HL-60 (cell line): ENCODE measurements at regions not wholly inside any gene's neighbourhood (a gene's known extent, or its start where the extent isn't known, plus 50 kb on each side); places are given as distances from the start of the nearest gene placed in this dataset.

Source experiments
- DNase-seq, 2 experiments: peaks; one replicate each; pipeline ENCODE4 v3.0.0-alpha.2; 2010 to 2020; ENCODE audit warnings: low read depth in 1 of 2, low spot score in 1 of 2
- H3K27ac ChIP-seq: fragments of 250-450 bp; sonication (Bioruptor Pico); replicated peaks from 2 replicates; pipeline ENCODE4 v1.5.1; 2020; ENCODE audit warnings: mild to moderate bottlenecking, moderate library complexity
- H3K27me3 ChIP-seq: fragments of 250-450 bp; sonication (Bioruptor Pico); 2 replicates; pipeline ENCODE4 v1.5.1; 2021; ENCODE audit warnings: mild to moderate bottlenecking, moderate library complexity; ENCODE audit not compliant: insufficient read depth, poor library complexity, severe bottlenecking
- H3K4me3 ChIP-seq: replicated peaks from 2 replicates; pipeline ENCODE4 v1.5.1; 2011; ENCODE audit warnings: mild to moderate bottlenecking, control low read depth, low read length; ENCODE audit not compliant: insufficient read depth
- CTCF ChIP-seq: IDR thresholded peaks from one replicate; pipeline ENCODE4 v1.5.1; 2011; ENCODE audit warnings: low read length, control low read depth, inconsistent platforms; ENCODE audit not compliant: insufficient read depth
- GABPA ChIP-seq: IDR thresholded peaks from 2 replicates; pipeline ENCODE4 v1.6.1; 2012; ENCODE audit warnings: low read depth
- POLR2AphosphoS5 ChIP-seq: IDR thresholded peaks from 2 replicates; pipeline ENCODE4 v1.6.1; 2012; ENCODE audit warnings: low read depth
- REST ChIP-seq: IDR thresholded peaks from 2 replicates; pipeline ENCODE4 v1.6.1; 2012; ENCODE audit warnings: low read depth; ENCODE audit not compliant: insufficient replicate concordance
- SPI1 ChIP-seq: IDR thresholded peaks from 2 replicates; pipeline ENCODE4 v1.6.1; 2012; ENCODE audit warnings: low read depth, mild to moderate bottlenecking, borderline replicate concordance

GRCh38 chr5:61732369-61732768 lies 400.3 kb downstream of the ZSWIM6 start:
- TF ChIP-seq POLR2AphosphoS5 = no peak
- no peak for TF ChIP-seq GABPA
- Histone ChIP-seq H3K4me3 (no peak overlapping the region), H3K27me3 (no peaks in the 10 kb centered on the region), H3K27ac (no peak overlapping the region)
- DNase-seq = no peak

- H3K27me3 ChIP-seq = no peaks in the 10 kb centered on the region
Measured at GRCh38 chr5:61732796-61733195, 400.7 kb downstream of the ZSWIM6 start.

GRCh38 chr5:61734001-61734400 lies 401.9 kb downstream of the ZSWIM6 start:
- TF ChIP-seq GABPA (no peak), POLR2AphosphoS5 (no peak), REST (no peak), SPI1 (no peak), CTCF (no peak)
- DNase-seq = no peak
- Histone ChIP-seq H3K27ac (no peak overlapping the region), H3K27me3 (no peaks in the 10 kb centered on the region), H3K4me3 (no peak overlapping the region)

More at GRCh38 chr5:61732796-61733195, 400.7 kb downstream of the ZSWIM6 start:
- Histone ChIP-seq H3K4me3 (no peak overlapping the region), H3K27ac (no peak overlapping the region)
- DNase-seq = no peak
- no peak for TF ChIP-seq CTCF
- TF ChIP-seq REST = no peak
- TF ChIP-seq SPI1 = no peak
- TF ChIP-seq GABPA = no peak
- no peak for TF ChIP-seq POLR2AphosphoS5

GRCh38 chr5:61734966-61735365 lies 402.9 kb downstream of the ZSWIM6 start:
- Histone ChIP-seq H3K27ac (no peak overlapping the region), H3K27me3 (no peaks in the 10 kb centered on the region), H3K4me3 (no peak overlapping the region)
- no peak for TF ChIP-seq REST
- DNase-seq = no peak
